Gastrocnemius medialis (tissue), 4 donors: ENCODE measurements at regions not wholly inside any gene's neighbourhood (a gene's known extent, or its start where the extent isn't known, plus 50 kb on each side); places are given as distances from the start of the nearest gene placed in this dataset.

ENCODE experiments used
- ATAC-seq, 2 donors: fragments of 150-250 bp; one replicate each; pipeline ENCODE4 v1.9.1; 2016
- DNase-seq, 2 donors: peaks; one replicate each; pipeline ENCODE4 v3.0.0-alpha.2; 2019
- H3K27ac ChIP-seq, 4 donors: fragments of 200-600 bp; sonication (generic); 1 replicate in 1 of 4; 2 replicates in 3 of 4; pipeline ENCODE4 v1.5.1; 2016 to 2018; ENCODE audit warnings: mild to moderate bottlenecking in 2 of 4, moderate library complexity in 1 of 4
- H3K27me3 ChIP-seq, 3 donors: fragments of 200-600 bp; sonication (generic) in 2 of 3; 1 replicate in 1 of 3; 2 replicates in 2 of 3; pipeline versions ENCODE4 v1.5.1 to v1.6.0; 2016 to 2019; ENCODE audit warnings: mild to moderate bottlenecking in 1 of 3, moderate library complexity in 1 of 3
- H3K36me3 ChIP-seq, 2 donors: fragments of 200-600 bp; sonication (generic) in 1 of 2; one replicate each; pipeline ENCODE4 v1.5.1; 2017 to 2018
- H3K4me1 ChIP-seq, 2 donors: fragments of 200-600 bp; sonication (generic) in 1 of 2; one replicate each; pipeline ENCODE4 v1.5.1; 2016 to 2017; ENCODE audit warnings: mild to moderate bottlenecking in 2 of 2
- H3K4me3 ChIP-seq, 4 donors: fragments of 200-600 bp; sonication (generic) in 3 of 4; 1 replicate in 1 of 4; 2 replicates in 3 of 4; pipeline ENCODE4 v1.5.1; 2016 to 2019; ENCODE audit warnings: mild to moderate bottlenecking in 2 of 4
- H3K9me3 ChIP-seq, 3 donors: fragments of 200-600 bp; sonication (generic) in 2 of 3; 1 replicate in 1 of 3; 2 replicates in 2 of 3; pipeline ENCODE4 v1.5.1; 2016 to 2019
- POLR2A ChIP-seq, 2 donors: fragments of 450-650 bp; IDR thresholded peaks; one replicate each; pipeline ENCODE4 v1.6.1; 2017; ENCODE audit warnings: antibody characterized with exemption in 2 of 2, mild to moderate bottlenecking in 2 of 2, moderate library complexity in 2 of 2
- in situ Hi-C, 4 donors: fragments of 200-750 bp; cut with MboI; loops; one replicate each; pipeline versions ENCODE4 v1.15.0 to v1.8.0; 2017; ENCODE audit warnings: low sequenced_read_pairs in 4 of 4
- intact Hi-C: fragments of 100-400 bp; cut with DNase I; formaldehyde crosslinking; loops from one replicate; pipeline ENCODE4 v1.15.1; 2023; ENCODE audit warnings: low total_unique reads
- TF ChIP-seq, protein P1 (sequence below), 5 experiments: fragments of 450-650 bp in 3 of 5; fragments of 200-600 bp in 2 of 5; sonication (generic) in 2 of 5; IDR thresholded peaks in 4 of 5; conservative IDR thresholded peaks in 1 of 5; 1 replicate in 4 of 5; 2 replicates in 1 of 5; pipeline ENCODE4 v1.5.1; 2016 to 2019; ENCODE audit warnings: antibody characterized with exemption in 5 of 5, mild to moderate bottlenecking in 3 of 5, moderate library complexity in 3 of 5

DNA sequence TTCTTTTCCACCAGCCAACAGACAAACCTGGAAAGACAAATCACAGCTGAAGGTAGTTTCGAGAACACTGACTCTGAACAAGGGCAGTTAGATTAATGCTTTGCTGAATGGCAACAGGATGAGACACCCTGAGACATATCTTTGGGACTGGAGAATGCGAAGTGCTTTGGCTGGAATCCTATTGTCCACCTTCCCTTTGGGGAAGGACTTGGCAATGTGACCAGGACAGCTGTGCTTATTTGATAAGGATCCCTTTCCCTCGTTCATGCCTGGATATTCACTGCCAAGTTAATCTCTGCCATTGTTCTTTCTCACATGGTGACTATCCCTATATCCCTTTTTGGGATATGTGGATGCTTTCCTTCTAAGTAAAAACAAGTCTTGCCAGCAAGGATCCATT is 537.1 kb upstream of the SEL1L start:
- no peaks in the 10 kb centered on the region for H3K9me3 ChIP-seq
- intact Hi-C loops, result no loop called here
- ATAC-seq (no peak), DNase-seq (no peak)
- no peak overlapping the region for H3K4me3 ChIP-seq
- TF ChIP-seq, protein P1, sequence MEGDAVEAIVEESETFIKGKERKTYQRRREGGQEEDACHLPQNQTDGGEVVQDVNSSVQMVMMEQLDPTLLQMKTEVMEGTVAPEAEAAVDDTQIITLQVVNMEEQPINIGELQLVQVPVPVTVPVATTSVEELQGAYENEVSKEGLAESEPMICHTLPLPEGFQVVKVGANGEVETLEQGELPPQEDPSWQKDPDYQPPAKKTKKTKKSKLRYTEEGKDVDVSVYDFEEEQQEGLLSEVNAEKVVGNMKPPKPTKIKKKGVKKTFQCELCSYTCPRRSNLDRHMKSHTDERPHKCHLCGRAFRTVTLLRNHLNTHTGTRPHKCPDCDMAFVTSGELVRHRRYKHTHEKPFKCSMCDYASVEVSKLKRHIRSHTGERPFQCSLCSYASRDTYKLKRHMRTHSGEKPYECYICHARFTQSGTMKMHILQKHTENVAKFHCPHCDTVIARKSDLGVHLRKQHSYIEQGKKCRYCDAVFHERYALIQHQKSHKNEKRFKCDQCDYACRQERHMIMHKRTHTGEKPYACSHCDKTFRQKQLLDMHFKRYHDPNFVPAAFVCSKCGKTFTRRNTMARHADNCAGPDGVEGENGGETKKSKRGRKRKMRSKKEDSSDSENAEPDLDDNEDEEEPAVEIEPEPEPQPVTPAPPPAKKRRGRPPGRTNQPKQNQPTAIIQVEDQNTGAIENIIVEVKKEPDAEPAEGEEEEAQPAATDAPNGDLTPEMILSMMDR (IDR thresholded peaks at IDR 0.05 in 4 of 5, conservative IDR thresholded peaks at IDR 0.05 in 1 of 5), result no peak
- no peak for TF ChIP-seq POLR2A (IDR thresholded peaks at IDR 0.05)
- H3K4me1 ChIP-seq, result no peaks in the 10 kb centered on the region
- in situ Hi-C loops, result no loop called here
- no peaks in the 10 kb centered on the region for H3K36me3 ChIP-seq
- H3K27ac ChIP-seq, result no peak overlapping the region
- no peaks in the 10 kb centered on the region for H3K27me3 ChIP-seq

DNA sequence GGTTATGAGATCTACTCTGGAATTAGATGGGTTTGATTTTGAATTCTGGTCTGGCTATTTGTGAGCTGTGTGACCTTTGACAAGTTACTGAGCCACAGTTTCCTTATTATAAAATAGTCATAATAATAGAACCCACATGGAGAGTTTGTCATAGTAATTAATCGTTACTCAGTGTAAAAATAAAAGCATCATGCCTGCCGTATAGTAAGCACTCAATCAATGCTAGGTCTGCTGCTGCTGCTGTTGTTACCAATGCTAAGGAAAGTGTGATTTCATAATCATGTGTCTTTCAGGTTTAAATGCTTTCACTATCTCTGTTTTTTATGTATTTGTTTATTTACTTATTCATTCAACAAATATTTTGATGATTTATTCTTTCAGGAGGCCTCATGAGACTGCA is 539.9 kb upstream of the SEL1L start:
- no peaks in the 10 kb centered on the region for H3K27me3 ChIP-seq
- in situ Hi-C loops (no loop called here), intact Hi-C loops (no loop called here)
- H3K27ac ChIP-seq, result no peak overlapping the region
- ATAC-seq, result no peak
- no peaks in the 10 kb centered on the region for H3K9me3 ChIP-seq
- H3K4me3 ChIP-seq, result no peak overlapping the region
- DNase-seq, result no peak
- no peaks in the 10 kb centered on the region for H3K4me1 ChIP-seq
- no peaks in the 10 kb centered on the region for H3K36me3 ChIP-seq
- TF ChIP-seq, protein P1 (IDR thresholded peaks at IDR 0.05 in 4 of 5, conservative IDR thresholded peaks at IDR 0.05 in 1 of 5), result no peak
- no peak for TF ChIP-seq POLR2A (IDR thresholded peaks at IDR 0.05)

DNA sequence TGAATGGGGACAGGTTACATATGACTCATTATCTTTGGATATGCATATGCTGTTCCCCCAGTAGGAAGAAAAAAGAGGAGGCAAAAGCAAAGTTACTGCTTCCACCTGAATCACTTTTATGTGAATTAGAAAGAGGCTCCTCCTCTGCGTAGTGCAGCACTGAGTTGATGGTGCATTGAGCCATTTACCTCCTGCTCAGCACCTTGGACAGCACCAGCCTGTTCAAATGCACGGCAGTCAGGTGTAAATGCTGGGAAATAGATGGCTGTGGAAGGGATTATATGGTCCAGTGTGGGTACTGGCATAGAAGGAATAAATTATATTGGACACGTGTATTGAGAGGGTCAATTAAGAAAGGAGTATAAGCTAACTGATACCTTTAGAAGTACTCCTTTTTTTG is 541.9 kb upstream of the SEL1L start:
- H3K36me3 ChIP-seq, result no peaks in the 10 kb centered on the region
- no peaks in the 10 kb centered on the region for H3K9me3 ChIP-seq
- no peak overlapping the region for H3K4me3 ChIP-seq
- no peaks in the 10 kb centered on the region for H3K4me1 ChIP-seq
- in situ Hi-C loops (no loop called here), intact Hi-C loops (no loop called here)
- DNase-seq (no peak), ATAC-seq (no peak)
- no peak for TF ChIP-seq POLR2A (IDR thresholded peaks at IDR 0.05)
- TF ChIP-seq, protein P1 (IDR thresholded peaks at IDR 0.05 in 4 of 5, conservative IDR thresholded peaks at IDR 0.05 in 1 of 5), result no peak
- no peaks in the 10 kb centered on the region for H3K27me3 ChIP-seq
- H3K27ac ChIP-seq, result no peak overlapping the region

DNA sequence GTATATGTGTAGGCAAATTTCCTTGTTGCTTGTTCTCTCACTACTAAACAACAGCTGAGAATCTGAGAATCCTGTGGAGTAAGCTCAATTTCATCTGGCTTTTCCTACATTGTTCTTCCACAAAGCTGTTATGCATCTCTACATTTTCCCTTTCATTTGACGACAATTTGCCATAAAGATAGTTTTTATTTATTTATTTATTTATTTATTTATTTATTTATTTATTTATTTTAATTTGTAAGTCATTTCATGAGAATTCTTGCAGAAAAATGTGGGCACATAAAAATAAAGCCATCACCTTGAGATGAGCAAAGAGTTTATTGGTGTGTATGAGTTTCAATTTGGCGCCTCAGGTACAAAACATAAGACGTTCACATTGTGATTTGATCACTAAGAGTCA is 545.9 kb upstream of the SEL1L start:
- no peak for TF ChIP-seq POLR2A (IDR thresholded peaks at IDR 0.05)
- TF ChIP-seq, protein P1 (IDR thresholded peaks at IDR 0.05 in 4 of 5, conservative IDR thresholded peaks at IDR 0.05 in 1 of 5), result no peak
- ATAC-seq (no peak), DNase-seq (no peak)
- Histone ChIP-seq H3K27ac (no peak overlapping the region), H3K36me3 (no peaks in the 10 kb centered on the region), H3K4me1 (no peaks in the 10 kb centered on the region), H3K4me3 (no peak overlapping the region), H3K9me3 (no peaks in the 10 kb centered on the region), H3K27me3 (no peaks in the 10 kb centered on the region)
- in situ Hi-C loops, result no loop called here
- intact Hi-C loops, result no loop called here

DNA sequence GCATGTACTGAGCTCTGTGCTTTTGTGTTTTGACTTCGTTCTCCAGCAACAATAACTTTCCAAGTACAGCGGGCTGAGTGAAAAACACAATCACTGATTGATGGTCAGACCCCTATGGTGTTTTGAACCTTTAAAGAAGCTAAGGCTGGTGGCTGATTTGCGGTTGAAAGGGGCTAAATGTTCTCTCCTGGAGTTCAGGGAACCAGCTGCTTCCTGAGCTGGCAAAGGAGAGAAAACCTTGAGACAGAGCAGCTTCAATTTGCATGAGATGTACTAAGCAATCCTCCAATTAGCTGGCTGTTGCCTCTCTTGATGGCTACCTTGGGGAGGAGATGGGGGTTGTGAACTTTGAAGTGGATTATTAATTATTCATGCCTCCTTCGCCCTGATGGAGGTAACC is 546.7 kb upstream of the SEL1L start:
- H3K4me1 ChIP-seq, result no peaks in the 10 kb centered on the region
- no peak for ATAC-seq
- TF ChIP-seq, protein P1 (IDR thresholded peaks at IDR 0.05 in 4 of 5, conservative IDR thresholded peaks at IDR 0.05 in 1 of 5), result no peak
- no peak for TF ChIP-seq POLR2A (IDR thresholded peaks at IDR 0.05)
- H3K9me3 ChIP-seq, result no peaks in the 10 kb centered on the region
- no peak overlapping the region for H3K4me3 ChIP-seq
- intact Hi-C loops (no loop called here), in situ Hi-C loops (no loop called here)
- H3K27ac ChIP-seq, result no peak overlapping the region
- DNase-seq, result no peak
- H3K36me3 ChIP-seq, result no peaks in the 10 kb centered on the region
- no peaks in the 10 kb centered on the region for H3K27me3 ChIP-seq
